GM23338 (cell line): ENCODE measurements at regions not wholly inside any gene's neighbourhood (a gene's known extent, or its start where the extent isn't known, plus 50 kb on each side); places are given as distances from the start of the nearest gene placed in this dataset.

Experiments used
- ATAC-seq: fragments of 200-7000 bp; cut with Tn5 transposase; 3 replicates; pipeline ENCODE4 v1.9.1; 2020
- DNase-seq: peaks from one replicate; pipeline ENCODE4 v3.0.0-alpha.2; 2015; ENCODE audit warnings: low spot score
- H2AFZ ChIP-seq: fragments of 200-600 bp; sonication (generic); 2 replicates; pipeline ENCODE4 v1.8.0; 2016; ENCODE audit warnings: antibody characterized with exemption, mild to moderate bottlenecking, moderate library complexity
- H3F3A ChIP-seq: fragments of 200-600 bp; sonication (generic); replicated peaks from 2 replicates; pipeline ENCODE4 v1.8.0; 2017; ENCODE audit warnings: antibody characterized with exemption, mixed run types, low read depth
- H3K27ac ChIP-seq: fragments of 200-600 bp; sonication (generic); 2 replicates; pipeline ENCODE4 v1.6.1; 2016; ENCODE audit warnings: low read depth
- H3K27me3 ChIP-seq: fragments of 200-600 bp; sonication (generic); 2 replicates; pipeline ENCODE4 v1.8.0; 2016; ENCODE audit warnings: mild to moderate bottlenecking, mixed run types, moderate library complexity; ENCODE audit not compliant: insufficient read depth
- H3K36me3 ChIP-seq: fragments of 200-600 bp; sonication (generic); 2 replicates; pipeline ENCODE4 v1.8.0; 2016; ENCODE audit warnings: mild to moderate bottlenecking; ENCODE audit not compliant: insufficient read depth
- H3K4me1 ChIP-seq: fragments of 200-600 bp; sonication (generic); 2 replicates; pipeline ENCODE4 v1.8.0; 2016; ENCODE audit warnings: mild to moderate bottlenecking, moderate library complexity; ENCODE audit not compliant: insufficient read depth
- H3K4me2 ChIP-seq: fragments of 200-600 bp; sonication (generic); 2 replicates; pipeline ENCODE4 v1.7.1; 2017; ENCODE audit warnings: mixed run types
- H3K4me3 ChIP-seq: fragments of 200-600 bp; sonication (generic); 2 replicates; pipeline ENCODE4 v1.6.1; 2016; ENCODE audit warnings: mixed run types
- H3K79me2 ChIP-seq: fragments of 200-600 bp; sonication (generic); replicated peaks from 2 replicates; pipeline ENCODE4 v1.8.0; 2017; ENCODE audit warnings: mild to moderate bottlenecking; ENCODE audit not compliant: insufficient read depth
- H3K9me2 ChIP-seq: fragments of 200-600 bp; sonication (generic); 2 replicates; pipeline ENCODE4 v1.8.0; 2017; ENCODE audit not compliant: insufficient read depth
- H4K20me1 ChIP-seq: fragments of 200-600 bp; sonication (generic); replicated peaks from 2 replicates; pipeline ENCODE4 v1.8.0; 2017; ENCODE audit warnings: mild to moderate bottlenecking; ENCODE audit not compliant: insufficient read depth
- H3K27ac Mint-ChIP-seq: 2 replicates; pipeline ENCODE4 v1.8.0; 2020; ENCODE audit warnings: inconsistent platforms, mild to moderate bottlenecking, moderate library complexity, mixed read lengths
- H3K27me3 Mint-ChIP-seq: 3 replicates; pipeline ENCODE4 v1.8.0; 2022; ENCODE audit warnings: low read depth, mild to moderate bottlenecking, moderate library complexity, mixed read lengths, inconsistent platforms; ENCODE audit not compliant: insufficient read depth, poor library complexity
- H3K36me3 Mint-ChIP-seq: 3 replicates; pipeline ENCODE4 v1.8.0; 2021; ENCODE audit warnings: low read depth, mild to moderate bottlenecking, inconsistent platforms, moderate library complexity, mixed read lengths
- H3K4me1 Mint-ChIP-seq: 3 replicates; pipeline ENCODE4 v1.8.0; 2020; ENCODE audit warnings: mild to moderate bottlenecking, inconsistent platforms, mixed read lengths
- H3K4me3 Mint-ChIP-seq: 3 replicates; pipeline ENCODE4 v1.8.0; 2021; ENCODE audit warnings: moderate library complexity, mild to moderate bottlenecking, inconsistent platforms, mixed read lengths
- H3K9me3 Mint-ChIP-seq: 3 replicates; pipeline ENCODE4 v1.8.0; 2020; ENCODE audit warnings: moderate library complexity, mild to moderate bottlenecking, inconsistent platforms, mixed read lengths
- CREB1 ChIP-seq: fragments of 250-450 bp; sonication (Bioruptor Pico); IDR thresholded peaks from 2 replicates; pipeline ENCODE4 v1.5.0; 2020; ENCODE audit warnings: low read depth, mild to moderate bottlenecking, moderate library complexity
- ETS1 ChIP-seq: IDR thresholded peaks from 2 replicates; pipeline ENCODE4 v1.6.1; 2016; ENCODE audit warnings: antibody characterized with exemption
- EZH2 ChIP-seq: fragments of 200-600 bp; sonication (generic); IDR thresholded peaks from one replicate; pipeline ENCODE4 v1.8.0; 2017; ENCODE audit warnings: antibody characterized with exemption, mild to moderate bottlenecking, low read depth; ENCODE audit not compliant: unreplicated experiment
- EZH2phosphoT487 ChIP-seq: fragments of 200-600 bp; sonication (generic); IDR thresholded peaks from one replicate; pipeline ENCODE4 v1.8.1; 2018; ENCODE audit warnings: antibody characterized with exemption; ENCODE audit not compliant: unreplicated experiment
- JUNB ChIP-seq: IDR thresholded peaks from one replicate; pipeline ENCODE4 v1.6.1; 2016; ENCODE audit warnings: antibody characterized with exemption; ENCODE audit not compliant: unreplicated experiment
- NANOG ChIP-seq: IDR thresholded peaks from 2 replicates; pipeline ENCODE4 v1.6.1; 2016; ENCODE audit warnings: antibody characterized with exemption, borderline replicate concordance
- POLR2AphosphoS5 ChIP-seq: IDR thresholded peaks from 2 replicates; pipeline ENCODE4 v1.6.1; 2016; ENCODE audit warnings: antibody characterized with exemption, low read depth
- STAT1 ChIP-seq: IDR thresholded peaks from one replicate; pipeline ENCODE4 v1.6.1; 2016; ENCODE audit warnings: antibody characterized with exemption; ENCODE audit not compliant: unreplicated experiment
- ZNF114 ChIP-seq: fragments of 250-450 bp; sonication (Bioruptor Pico); IDR thresholded peaks from 2 replicates; pipeline ENCODE4 v1.5.0; 2020; ENCODE audit warnings: mild to moderate bottlenecking, moderate library complexity
- ZNF331 ChIP-seq: fragments of 250-450 bp; sonication (Bioruptor Pico); IDR thresholded peaks from 2 replicates; pipeline ENCODE4 v1.5.0; 2020; ENCODE audit warnings: low read depth, mild to moderate bottlenecking, moderate library complexity
- TF ChIP-seq, protein P1 (sequence below), 2 experiments: fragments of 200-600 bp in 1 of 2; sonication (generic) in 1 of 2; conservative IDR thresholded peaks; 2 replicates each; pipeline versions ENCODE4 v1.5.1 to v1.6.1; 2016 to 2017; ENCODE audit warnings: antibody characterized with exemption in 2 of 2, low read depth in 2 of 2, mild to moderate bottlenecking in 2 of 2, moderate library complexity in 1 of 2
- TF ChIP-seq, protein P2 (sequence below): IDR thresholded peaks from one replicate; pipeline ENCODE4 v1.6.1; 2018; ENCODE audit warnings: antibody characterized with exemption; ENCODE audit not compliant: unreplicated experiment

DNA sequence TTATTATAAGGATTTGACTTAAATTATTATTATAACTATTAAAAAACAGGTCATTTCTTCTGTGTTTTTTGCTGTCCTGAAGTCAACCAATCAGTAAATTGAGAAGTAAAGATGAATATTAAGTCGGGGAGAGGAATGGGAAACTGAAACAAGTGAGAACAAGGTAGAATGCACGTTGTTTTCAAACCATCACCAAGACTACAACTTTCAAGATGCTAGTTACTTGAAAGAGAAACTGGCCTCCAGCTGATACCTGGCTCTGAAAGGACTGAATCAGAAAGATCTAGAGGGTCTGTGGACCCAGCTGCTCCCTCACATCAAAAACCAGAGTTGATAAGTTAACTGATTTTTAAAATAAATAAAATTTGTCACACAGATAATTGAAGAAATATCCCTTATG lies 1301.5 kb upstream of the ATXN8OS start (continued):
- no peak for TF ChIP-seq ETS1
- no peak for TF ChIP-seq EZH2phosphoT487
- no peak for TF ChIP-seq EZH2

DNA sequence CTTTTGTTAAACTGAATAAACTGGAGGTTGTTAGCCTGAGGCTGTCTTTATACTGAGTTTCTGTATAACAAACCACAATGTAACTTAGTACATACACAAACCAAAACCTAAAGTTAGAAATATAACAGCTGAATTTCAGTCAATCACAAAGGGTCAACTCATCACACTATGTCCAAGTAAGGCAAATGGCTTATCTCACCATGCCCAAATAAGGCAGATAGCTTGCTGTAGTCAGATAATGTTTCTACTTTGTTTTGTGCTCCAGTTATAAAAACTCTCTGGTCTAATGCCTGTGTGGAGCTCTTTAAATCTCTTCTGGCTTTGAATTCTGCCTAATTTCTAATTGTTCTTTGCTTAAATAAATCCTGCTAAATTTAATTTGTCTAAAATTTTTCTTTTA lies 1323.4 kb upstream of the ATXN8OS start:
- no peaks in the 10 kb centered on the region for H3K27me3 Mint-ChIP-seq
- ATAC-seq, result no peak
- no peaks in the 10 kb centered on the region for H3F3A ChIP-seq
- H3K27me3 ChIP-seq, result no peaks in the 10 kb centered on the region
- H3K4me2 ChIP-seq, result no peak overlapping the region
- no peaks in the 10 kb centered on the region for H3K79me2 ChIP-seq
- TF ChIP-seq ZNF331 (no peak), JUNB (no peak), EZH2phosphoT487 (no peak), POLR2AphosphoS5 (no peak), ZNF114 (CRISPR knock-in tag) (no peak)
- TF ChIP-seq, protein P1, sequence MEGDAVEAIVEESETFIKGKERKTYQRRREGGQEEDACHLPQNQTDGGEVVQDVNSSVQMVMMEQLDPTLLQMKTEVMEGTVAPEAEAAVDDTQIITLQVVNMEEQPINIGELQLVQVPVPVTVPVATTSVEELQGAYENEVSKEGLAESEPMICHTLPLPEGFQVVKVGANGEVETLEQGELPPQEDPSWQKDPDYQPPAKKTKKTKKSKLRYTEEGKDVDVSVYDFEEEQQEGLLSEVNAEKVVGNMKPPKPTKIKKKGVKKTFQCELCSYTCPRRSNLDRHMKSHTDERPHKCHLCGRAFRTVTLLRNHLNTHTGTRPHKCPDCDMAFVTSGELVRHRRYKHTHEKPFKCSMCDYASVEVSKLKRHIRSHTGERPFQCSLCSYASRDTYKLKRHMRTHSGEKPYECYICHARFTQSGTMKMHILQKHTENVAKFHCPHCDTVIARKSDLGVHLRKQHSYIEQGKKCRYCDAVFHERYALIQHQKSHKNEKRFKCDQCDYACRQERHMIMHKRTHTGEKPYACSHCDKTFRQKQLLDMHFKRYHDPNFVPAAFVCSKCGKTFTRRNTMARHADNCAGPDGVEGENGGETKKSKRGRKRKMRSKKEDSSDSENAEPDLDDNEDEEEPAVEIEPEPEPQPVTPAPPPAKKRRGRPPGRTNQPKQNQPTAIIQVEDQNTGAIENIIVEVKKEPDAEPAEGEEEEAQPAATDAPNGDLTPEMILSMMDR (conservative IDR thresholded peaks at IDR 0.05; ENCODE audit: low read depth in 2 of 2), result no peak
- no peak overlapping the region for H3K27ac ChIP-seq
- H2AFZ ChIP-seq, result peak overlapping the region; percentile 7; the same call in 1 of the 2 replicates
- H3K4me1 Mint-ChIP-seq, result no peaks in the 10 kb centered on the region
- no peaks in the 10 kb centered on the region for H3K36me3 ChIP-seq
- H3K4me3 ChIP-seq, result no peak overlapping the region
- H3K4me3 Mint-ChIP-seq, result no peak overlapping the region
- no peak overlapping the region for H3K27ac Mint-ChIP-seq
- no peaks in the 10 kb centered on the region for H3K9me2 ChIP-seq
- H3K36me3 Mint-ChIP-seq, result no peaks in the 10 kb centered on the region
- no peak for DNase-seq
- no peaks in the 10 kb centered on the region; the same call in 2 of the 3 replicates for H3K9me3 Mint-ChIP-seq
- no peaks in the 10 kb centered on the region for H3K4me1 ChIP-seq
- no peaks in the 10 kb centered on the region for H4K20me1 ChIP-seq

DNA sequence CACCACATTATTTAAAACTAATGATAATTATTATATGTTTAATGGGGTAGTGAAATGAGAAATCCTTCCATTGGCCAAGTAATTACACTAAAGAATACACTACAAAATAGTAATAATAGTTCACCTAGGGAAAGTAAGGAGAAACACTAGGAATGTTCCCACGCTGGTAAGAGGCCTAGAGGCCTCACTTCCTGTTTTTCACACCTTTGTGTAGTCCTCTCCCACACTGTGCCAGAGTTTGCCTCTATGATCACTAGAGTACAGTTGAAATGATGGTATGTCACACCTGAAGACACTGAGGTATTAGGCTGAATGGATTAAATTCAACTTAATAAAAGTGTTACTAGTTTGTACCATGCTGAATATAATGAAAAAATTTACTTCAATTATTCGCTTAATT lies 1348.0 kb upstream of the ATXN8OS start:
- Histone ChIP-seq H3K4me2 (no peak overlapping the region), H2AFZ (no peak overlapping the region), H3K27ac (no peak overlapping the region), H3K27me3 (no peaks in the 10 kb centered on the region), H3F3A (no peaks in the 10 kb centered on the region), H3K79me2 (no peaks in the 10 kb centered on the region), H3K9me2 (no peaks in the 10 kb centered on the region), H4K20me1 (no peaks in the 10 kb centered on the region), H3K4me3 (no peak overlapping the region), H3K36me3 (no peaks in the 10 kb centered on the region), H3K4me1 (no peaks in the 10 kb centered on the region)
- H3K36me3 Mint-ChIP-seq, result no peaks in the 10 kb centered on the region
- H3K9me3 Mint-ChIP-seq, result no peaks in the 10 kb centered on the region
- DNase-seq, result no peak
- peaks cover 2% of the 10 kb centered on the region for H3K27me3 Mint-ChIP-seq
- ATAC-seq, result no peak
- H3K4me1 Mint-ChIP-seq, result no peaks in the 10 kb centered on the region
- no peak overlapping the region for H3K4me3 Mint-ChIP-seq
- no peak overlapping the region for H3K27ac Mint-ChIP-seq
- TF ChIP-seq STAT1 (no peak), ZNF331 (no peak), NANOG (no peak), POLR2AphosphoS5 (no peak), ETS1 (no peak), EZH2 (no peak), CREB1 (CRISPR knock-in tag) (no peak), ZNF114 (CRISPR knock-in tag) (no peak), JUNB (no peak)
- TF ChIP-seq, protein P2, sequence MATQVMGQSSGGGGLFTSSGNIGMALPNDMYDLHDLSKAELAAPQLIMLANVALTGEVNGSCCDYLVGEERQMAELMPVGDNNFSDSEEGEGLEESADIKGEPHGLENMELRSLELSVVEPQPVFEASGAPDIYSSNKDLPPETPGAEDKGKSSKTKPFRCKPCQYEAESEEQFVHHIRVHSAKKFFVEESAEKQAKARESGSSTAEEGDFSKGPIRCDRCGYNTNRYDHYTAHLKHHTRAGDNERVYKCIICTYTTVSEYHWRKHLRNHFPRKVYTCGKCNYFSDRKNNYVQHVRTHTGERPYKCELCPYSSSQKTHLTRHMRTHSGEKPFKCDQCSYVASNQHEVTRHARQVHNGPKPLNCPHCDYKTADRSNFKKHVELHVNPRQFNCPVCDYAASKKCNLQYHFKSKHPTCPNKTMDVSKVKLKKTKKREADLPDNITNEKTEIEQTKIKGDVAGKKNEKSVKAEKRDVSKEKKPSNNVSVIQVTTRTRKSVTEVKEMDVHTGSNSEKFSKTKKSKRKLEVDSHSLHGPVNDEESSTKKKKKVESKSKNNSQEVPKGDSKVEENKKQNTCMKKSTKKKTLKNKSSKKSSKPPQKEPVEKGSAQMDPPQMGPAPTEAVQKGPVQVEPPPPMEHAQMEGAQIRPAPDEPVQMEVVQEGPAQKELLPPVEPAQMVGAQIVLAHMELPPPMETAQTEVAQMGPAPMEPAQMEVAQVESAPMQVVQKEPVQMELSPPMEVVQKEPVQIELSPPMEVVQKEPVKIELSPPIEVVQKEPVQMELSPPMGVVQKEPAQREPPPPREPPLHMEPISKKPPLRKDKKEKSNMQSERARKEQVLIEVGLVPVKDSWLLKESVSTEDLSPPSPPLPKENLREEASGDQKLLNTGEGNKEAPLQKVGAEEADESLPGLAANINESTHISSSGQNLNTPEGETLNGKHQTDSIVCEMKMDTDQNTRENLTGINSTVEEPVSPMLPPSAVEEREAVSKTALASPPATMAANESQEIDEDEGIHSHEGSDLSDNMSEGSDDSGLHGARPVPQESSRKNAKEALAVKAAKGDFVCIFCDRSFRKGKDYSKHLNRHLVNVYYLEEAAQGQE, result no peak
- TF ChIP-seq, protein P1 (conservative IDR thresholded peaks at IDR 0.05; ENCODE audit: low read depth in 2 of 2), result no peak
